ENCODE measurements at regions not wholly inside any gene's neighbourhood (a gene's known extent, or its start where the extent isn't known, plus 50 kb on each side); places are given as distances from the start of the nearest gene placed in this dataset.

DNA sequence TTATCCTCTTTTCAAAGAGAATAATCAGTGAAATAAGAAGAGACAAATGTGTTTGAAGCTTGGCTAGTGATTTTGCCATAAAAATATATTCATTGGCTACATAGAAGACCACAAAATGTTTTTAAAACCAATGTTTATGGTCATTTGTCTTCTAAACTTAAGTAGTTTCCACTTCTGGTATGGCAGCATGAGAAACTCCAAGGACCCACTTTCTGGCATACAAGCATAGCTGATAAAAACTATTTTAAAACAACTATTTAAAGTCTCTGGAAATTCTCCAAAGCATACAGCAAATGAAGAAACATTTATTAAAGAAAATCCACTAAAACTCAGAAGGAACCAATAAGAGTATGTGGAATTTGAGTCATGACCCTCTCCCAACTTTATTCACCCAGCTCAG, 89.2 kb upstream of the TOMM7 start:
- Histone ChIP-seq H3K36me3 (replicated peaks) (no peaks in the 10 kb centered on the region), H3K27ac (no peak overlapping the region), H3K4me3 (ENCODE audit: low read depth, low read length) (no peak overlapping the region), H3K27me3 (replicated peaks) (no peaks in the 10 kb centered on the region)
- in situ Hi-C loops (cut with HindIII; ENCODE audit: low pct_ligation_motif_present, low sequenced_read_pairs), result no loop called here
- TF ChIP-seq, protein P1, sequence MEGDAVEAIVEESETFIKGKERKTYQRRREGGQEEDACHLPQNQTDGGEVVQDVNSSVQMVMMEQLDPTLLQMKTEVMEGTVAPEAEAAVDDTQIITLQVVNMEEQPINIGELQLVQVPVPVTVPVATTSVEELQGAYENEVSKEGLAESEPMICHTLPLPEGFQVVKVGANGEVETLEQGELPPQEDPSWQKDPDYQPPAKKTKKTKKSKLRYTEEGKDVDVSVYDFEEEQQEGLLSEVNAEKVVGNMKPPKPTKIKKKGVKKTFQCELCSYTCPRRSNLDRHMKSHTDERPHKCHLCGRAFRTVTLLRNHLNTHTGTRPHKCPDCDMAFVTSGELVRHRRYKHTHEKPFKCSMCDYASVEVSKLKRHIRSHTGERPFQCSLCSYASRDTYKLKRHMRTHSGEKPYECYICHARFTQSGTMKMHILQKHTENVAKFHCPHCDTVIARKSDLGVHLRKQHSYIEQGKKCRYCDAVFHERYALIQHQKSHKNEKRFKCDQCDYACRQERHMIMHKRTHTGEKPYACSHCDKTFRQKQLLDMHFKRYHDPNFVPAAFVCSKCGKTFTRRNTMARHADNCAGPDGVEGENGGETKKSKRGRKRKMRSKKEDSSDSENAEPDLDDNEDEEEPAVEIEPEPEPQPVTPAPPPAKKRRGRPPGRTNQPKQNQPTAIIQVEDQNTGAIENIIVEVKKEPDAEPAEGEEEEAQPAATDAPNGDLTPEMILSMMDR (IDR thresholded peaks at IDR 0.05; ENCODE audit: low read depth, low read length, missing control alignments), result no peak
- DNase-seq, result no peak

DNA sequence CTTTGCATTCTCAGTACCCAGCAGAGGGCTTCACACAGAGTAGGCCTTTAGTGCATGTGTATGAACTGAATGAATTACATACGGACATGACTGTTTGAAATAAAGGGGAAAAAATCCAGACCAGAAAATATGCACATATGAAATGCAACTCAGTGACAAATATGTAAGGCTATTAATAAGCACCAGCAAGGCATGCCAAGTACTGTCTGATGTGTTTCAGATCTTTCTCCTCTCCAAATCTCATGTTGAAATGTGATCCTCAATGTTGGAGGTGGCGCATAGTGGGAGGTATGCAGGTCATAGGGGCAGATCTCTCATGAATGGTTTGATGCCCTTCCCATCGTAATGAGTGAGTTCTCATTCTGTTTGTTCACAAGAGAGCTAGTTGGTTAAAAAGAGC, 87.3 kb upstream of the TOMM7 start:
- DNase-seq, result no peak
- TF ChIP-seq, protein P1 (IDR thresholded peaks at IDR 0.05; ENCODE audit: low read depth, low read length, missing control alignments), result no peak
- in situ Hi-C loops (cut with HindIII; ENCODE audit: low pct_ligation_motif_present, low sequenced_read_pairs), result no loop called here
- Histone ChIP-seq H3K27ac (no peak overlapping the region), H3K27me3 (replicated peaks) (no peaks in the 10 kb centered on the region), H3K4me3 (ENCODE audit: low read depth, low read length) (no peak overlapping the region), H3K36me3 (replicated peaks) (no peaks in the 10 kb centered on the region)

DNA sequence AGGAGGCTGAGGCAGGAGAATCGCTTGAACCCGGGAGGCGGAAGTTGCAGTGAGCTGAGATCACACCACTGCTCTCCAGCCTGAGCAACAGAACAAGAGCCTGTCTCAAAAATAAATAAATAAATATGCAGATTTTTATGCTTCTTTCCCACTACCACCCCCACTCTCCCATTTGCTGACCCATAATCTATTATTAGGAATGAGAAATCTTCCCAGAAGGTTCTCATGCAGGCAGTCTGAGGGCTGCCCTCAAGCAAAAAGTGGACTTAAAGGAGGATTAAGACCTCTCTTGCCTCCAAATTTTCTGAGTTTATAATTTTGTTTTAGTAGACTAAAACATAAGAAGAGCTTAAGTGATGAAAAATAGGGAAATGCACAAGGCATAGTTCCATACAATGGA, 85.2 kb upstream of the TOMM7 start:
- TF ChIP-seq, protein P1 (IDR thresholded peaks at IDR 0.05; ENCODE audit: low read depth, low read length, missing control alignments), result no peak
- no peaks in the 10 kb centered on the region for H3K27me3 ChIP-seq (replicated peaks)
- in situ Hi-C loops (cut with HindIII; ENCODE audit: low pct_ligation_motif_present, low sequenced_read_pairs), result no loop called here
- H3K27ac ChIP-seq, result no peak overlapping the region
- H3K36me3 ChIP-seq (replicated peaks), result no peaks in the 10 kb centered on the region
- no peak for DNase-seq
- no peak overlapping the region for H3K4me3 ChIP-seq (ENCODE audit: low read depth, low read length)

DNA sequence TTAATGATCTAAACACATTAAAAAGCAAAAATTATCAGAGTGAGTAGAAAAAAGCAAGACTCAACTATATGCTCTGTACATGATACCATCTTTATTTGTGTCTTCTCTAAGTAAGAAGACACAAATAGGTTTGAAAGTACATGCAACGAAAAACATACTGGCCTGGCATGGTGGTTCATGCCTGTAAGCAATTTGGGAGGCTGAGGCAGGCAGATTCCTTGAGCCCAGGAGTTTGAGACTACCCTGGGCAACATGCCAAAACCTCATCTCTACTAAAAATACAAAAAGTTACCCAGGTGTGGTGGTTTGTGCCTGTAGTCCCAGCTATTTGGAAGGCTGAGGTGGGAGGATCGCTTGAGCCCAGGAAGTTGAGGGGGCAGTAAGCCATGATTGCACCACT, 78.1 kb upstream of the TOMM7 start:
- TF ChIP-seq, protein P1 (IDR thresholded peaks at IDR 0.05; ENCODE audit: low read depth, low read length, missing control alignments), result no peak

DNA sequence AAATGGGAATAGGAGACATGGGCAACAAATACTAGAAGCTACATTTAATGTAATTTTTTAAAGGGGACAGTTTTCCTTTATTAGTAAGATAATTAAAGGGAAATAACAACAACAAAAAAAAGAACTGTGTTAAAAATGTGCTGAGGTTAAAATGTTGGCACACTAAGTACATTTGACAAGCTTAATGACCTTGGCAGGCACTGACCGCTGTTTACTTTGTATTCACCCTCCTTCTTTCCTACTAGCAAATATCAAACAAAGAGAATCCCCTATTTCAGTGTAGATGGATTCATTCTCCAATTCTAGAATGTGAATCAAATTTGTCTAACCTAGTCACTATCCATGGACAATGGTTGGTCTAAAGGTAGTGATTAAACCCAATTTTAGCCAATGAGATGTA, 77.5 kb upstream of the TOMM7 start:
- H3K36me3 ChIP-seq (replicated peaks), result no peaks in the 10 kb centered on the region
- in situ Hi-C loops (cut with HindIII; ENCODE audit: low pct_ligation_motif_present, low sequenced_read_pairs), result no loop called here
- DNase-seq, result no peak
- H3K27ac ChIP-seq, result no peak overlapping the region
- no peaks in the 10 kb centered on the region for H3K27me3 ChIP-seq (replicated peaks)
- H3K4me3 ChIP-seq (ENCODE audit: low read depth, low read length), result no peak overlapping the region
- TF ChIP-seq, protein P1 (IDR thresholded peaks at IDR 0.05; ENCODE audit: low read depth, low read length, missing control alignments), result no peak

More for the DNA sequence above, 78.1 kb upstream of the TOMM7 start:
- in situ Hi-C loops (cut with HindIII; ENCODE audit: low pct_ligation_motif_present, low sequenced_read_pairs), result no loop called here
- no peak overlapping the region for H3K27ac ChIP-seq
- H3K4me3 ChIP-seq (ENCODE audit: low read depth, low read length), result no peak overlapping the region
- no peaks in the 10 kb centered on the region for H3K36me3 ChIP-seq (replicated peaks)
- no peak for DNase-seq
- no peaks in the 10 kb centered on the region for H3K27me3 ChIP-seq (replicated peaks)

DNA sequence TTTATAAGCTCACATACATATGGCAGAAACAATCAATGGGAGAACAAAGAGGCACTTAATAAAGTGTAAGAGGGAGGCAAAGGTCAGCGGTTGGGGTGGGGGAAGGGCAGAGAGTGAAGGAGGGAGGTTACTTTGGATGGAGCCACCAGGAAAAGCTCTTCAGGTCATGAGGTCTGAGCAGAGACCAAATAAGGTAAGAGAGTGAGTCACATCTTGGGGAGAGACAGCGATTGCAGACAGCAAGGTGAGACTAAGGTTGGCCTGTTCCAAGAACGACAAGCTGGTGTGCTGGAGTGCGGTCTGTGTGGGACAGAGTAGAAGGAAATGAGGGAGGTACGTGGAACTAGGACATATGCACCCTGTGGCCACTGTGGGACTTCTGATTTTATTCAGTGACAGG, 74.3 kb upstream of the TOMM7 start:
- DNase-seq, result no peak
- in situ Hi-C loops (cut with HindIII; ENCODE audit: low pct_ligation_motif_present, low sequenced_read_pairs), result no loop called here
- Histone ChIP-seq H3K27me3 (replicated peaks) (no peaks in the 10 kb centered on the region), H3K36me3 (replicated peaks) (no peaks in the 10 kb centered on the region), H3K4me3 (ENCODE audit: low read depth, low read length) (no peak overlapping the region), H3K27ac (no peak overlapping the region)
- TF ChIP-seq, protein P1 (IDR thresholded peaks at IDR 0.05; ENCODE audit: low read depth, low read length, missing control alignments), result no peak

All from brain microvascular endothelial cell (primary cell).